ENCODE measurements at regions not wholly inside any gene's neighbourhood (a gene's known extent, or its start where the extent isn't known, plus 50 kb on each side); places are given as distances from the start of the nearest gene placed in this dataset.

- TF ChIP-seq TARDBP (IDR thresholded peaks at IDR 0.05), result no peak
- no peak for TF ChIP-seq HDGF (IDR thresholded peaks at IDR 0.05; ENCODE audit: borderline replicate concordance)
- no peak for TF ChIP-seq ARNT (IDR thresholded peaks at IDR 0.05)
- no peak for TF ChIP-seq BHLHE40 (IDR thresholded peaks at IDR 0.05; ENCODE audit: borderline replicate concordance)
These were observed 199.9 kb upstream of the NEIL3 start for GRCh38 chr4:177109769-177110168.

Data from HEK293T (cell line).